ENCODE measurements at regions not wholly inside any gene's neighbourhood (a gene's known extent, or its start where the extent isn't known, plus 50 kb on each side); places are given as distances from the start of the nearest gene placed in this dataset.

GRCh38 chr6:44734886-44735629 is 347.6 kb downstream of the CDC5L start:
- Mint-ChIP-seq H3K9me3 (ENCODE audit: unreplicated experiment) (no peaks in the 10 kb centered on the region), H3K36me3 (ENCODE audit: insufficient read depth, unreplicated experiment) (no peaks in the 10 kb centered on the region), H3K27me3 (ENCODE audit: insufficient read depth, unreplicated experiment) (no peaks in the 10 kb centered on the region), H3K4me1 (ENCODE audit: insufficient read depth, unreplicated experiment) (peaks cover 19% of the 10 kb centered on the region), H3K4me3 (ENCODE audit: unreplicated experiment) (no peak overlapping the region), H3K27ac (ENCODE audit: low read depth, unreplicated experiment) (peak overlapping the region; percentile 71)
- intact Hi-C loops (cut with micrococcal nuclease): no loop called here
- ChIA-PET CTCF (no interaction called here), POLR2A (no interaction called here)
- no TSS peak for BruUV-seq (replicated peaks)
- DNase-seq (ENCODE audit: unreplicated experiment): no peak
- no peak for TF ChIP-seq CTCF (IDR thresholded peaks at IDR 0.05; ENCODE audit: unreplicated experiment)

GRCh38 chr6:44735630-44735963 is 348.1 kb downstream of the CDC5L start:
- no TSS peak for BruUV-seq (replicated peaks)
- Mint-ChIP-seq H3K9me3 (ENCODE audit: unreplicated experiment) (no peaks in the 10 kb centered on the region), H3K27ac (ENCODE audit: low read depth, unreplicated experiment) (peak overlapping the region; percentile 71), H3K36me3 (ENCODE audit: insufficient read depth, unreplicated experiment) (no peaks in the 10 kb centered on the region), H3K4me1 (ENCODE audit: insufficient read depth, unreplicated experiment) (peaks cover 19% of the 10 kb centered on the region), H3K27me3 (ENCODE audit: insufficient read depth, unreplicated experiment) (no peaks in the 10 kb centered on the region), H3K4me3 (ENCODE audit: unreplicated experiment) (no peak overlapping the region)
- CTCF ChIA-PET: no interaction called here
- POLR2A ChIA-PET: no interaction called here
- intact Hi-C loops (cut with micrococcal nuclease): no loop called here
- peak; percentile 82 for DNase-seq (ENCODE audit: unreplicated experiment)
- TF ChIP-seq CTCF (IDR thresholded peaks at IDR 0.05; ENCODE audit: unreplicated experiment): no peak

DNA sequence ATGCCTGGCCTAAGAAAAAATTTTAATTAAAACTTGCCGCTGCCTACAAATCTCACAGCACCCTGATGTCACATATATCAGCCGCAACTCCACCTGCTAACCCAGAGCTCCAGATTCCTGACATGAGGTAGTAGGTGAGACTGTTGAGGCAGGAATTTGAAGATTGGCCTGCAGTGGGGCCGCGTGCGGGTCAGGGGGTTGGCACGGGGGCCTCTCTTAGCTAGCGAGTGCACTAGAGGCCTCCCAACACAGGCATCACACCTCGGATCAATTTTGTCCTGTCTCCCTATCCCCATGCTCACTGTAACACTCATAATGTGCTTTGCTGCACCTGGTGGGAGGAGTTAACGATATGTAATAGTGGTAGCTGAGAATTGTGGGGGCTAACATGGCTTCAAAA is 349.8 kb downstream of the CDC5L start:
- POLR2A ChIA-PET: no interaction called here
- no peak for TF ChIP-seq CTCF (IDR thresholded peaks at IDR 0.05; ENCODE audit: unreplicated experiment)
- H3K27me3 Mint-ChIP-seq (ENCODE audit: insufficient read depth, unreplicated experiment): no peaks in the 10 kb centered on the region
- peaks cover 19% of the 10 kb centered on the region for H3K4me1 Mint-ChIP-seq (ENCODE audit: insufficient read depth, unreplicated experiment)
- no TSS peak for BruUV-seq (replicated peaks)
- no peak overlapping the region for H3K4me3 Mint-ChIP-seq (ENCODE audit: unreplicated experiment)
- intact Hi-C loops (cut with micrococcal nuclease): no loop called here
- DNase-seq (ENCODE audit: unreplicated experiment): no peak
- CTCF ChIA-PET: interaction anchor here (1.2 kb wide), 1 partner anchor 10 kb away, joined by 6 read pairs; no protein-coding TSS in a partner anchor
- H3K27ac Mint-ChIP-seq (ENCODE audit: low read depth, unreplicated experiment): no peak overlapping the region
- H3K9me3 Mint-ChIP-seq (ENCODE audit: unreplicated experiment): no peaks in the 10 kb centered on the region
- no peaks in the 10 kb centered on the region for H3K36me3 Mint-ChIP-seq (ENCODE audit: insufficient read depth, unreplicated experiment)

- Mint-ChIP-seq H3K4me3 (ENCODE audit: unreplicated experiment) (no peak overlapping the region), H3K36me3 (ENCODE audit: insufficient read depth, unreplicated experiment) (no peaks in the 10 kb centered on the region), H3K27ac (ENCODE audit: low read depth, unreplicated experiment) (peak overlapping the region; percentile 65), H3K27me3 (ENCODE audit: insufficient read depth, unreplicated experiment) (no peaks in the 10 kb centered on the region), H3K9me3 (ENCODE audit: unreplicated experiment) (no peaks in the 10 kb centered on the region), H3K4me1 (ENCODE audit: insufficient read depth, unreplicated experiment) (peaks cover 19% of the 10 kb centered on the region)
- ChIA-PET POLR2A (no interaction called here), CTCF (interaction anchor here (1.2 kb wide), 1 partner anchor 10 kb away, joined by 6 read pairs; no protein-coding TSS in a partner anchor)
- no peak for TF ChIP-seq CTCF (IDR thresholded peaks at IDR 0.05; ENCODE audit: unreplicated experiment)
- intact Hi-C loops (cut with micrococcal nuclease): no loop called here
- DNase-seq (ENCODE audit: unreplicated experiment): no peak
- no TSS peak for BruUV-seq (replicated peaks)
Observed at GRCh38 chr6:44737829-44738528, 350.5 kb downstream of the CDC5L start.

All from MCF 10A (cell line).